Epithelial cell of esophagus (primary cell): ENCODE measurements at regions not wholly inside any gene's neighbourhood (a gene's known extent, or its start where the extent isn't known, plus 50 kb on each side); places are given as distances from the start of the nearest gene placed in this dataset.

Experiments used
- DNase-seq: peaks from one replicate; pipeline ENCODE4 v3.0.0; 2010; ENCODE audit warnings: low read depth
- H3K4me3 ChIP-seq: 2 replicates; pipeline ENCODE4 v1.5.1; 2011; ENCODE audit warnings: mild to moderate bottlenecking, low read length, control low read depth
- TF ChIP-seq, protein P1 (sequence below): IDR thresholded peaks from 2 replicates; pipeline ENCODE4 v1.5.1; 2011; ENCODE audit warnings: low read depth, mild to moderate bottlenecking, low read length, control low read depth, inconsistent platforms; ENCODE audit not compliant: insufficient read depth; ENCODE audit errors: missing control alignments

DNA sequence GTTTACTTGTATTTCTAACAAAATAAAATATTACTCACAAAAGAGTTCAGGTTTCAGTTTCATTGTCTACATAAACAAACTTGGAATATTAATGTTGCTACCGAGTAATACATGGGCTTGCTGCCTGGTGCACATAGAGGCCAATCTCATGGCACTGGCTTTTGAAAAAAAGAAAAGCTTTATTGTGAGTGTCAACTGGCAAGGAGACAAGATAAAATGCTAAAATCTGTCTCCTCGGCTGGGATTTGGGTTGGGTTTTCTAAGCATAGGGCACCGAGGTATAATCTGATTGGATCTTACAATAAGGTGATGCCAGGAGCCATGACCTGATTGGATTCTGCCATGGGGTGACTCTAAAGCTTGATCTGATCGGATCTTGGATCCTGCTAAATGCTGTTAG lies 1519.9 kb upstream of the MIR17HG start:
- TF ChIP-seq, protein P1, sequence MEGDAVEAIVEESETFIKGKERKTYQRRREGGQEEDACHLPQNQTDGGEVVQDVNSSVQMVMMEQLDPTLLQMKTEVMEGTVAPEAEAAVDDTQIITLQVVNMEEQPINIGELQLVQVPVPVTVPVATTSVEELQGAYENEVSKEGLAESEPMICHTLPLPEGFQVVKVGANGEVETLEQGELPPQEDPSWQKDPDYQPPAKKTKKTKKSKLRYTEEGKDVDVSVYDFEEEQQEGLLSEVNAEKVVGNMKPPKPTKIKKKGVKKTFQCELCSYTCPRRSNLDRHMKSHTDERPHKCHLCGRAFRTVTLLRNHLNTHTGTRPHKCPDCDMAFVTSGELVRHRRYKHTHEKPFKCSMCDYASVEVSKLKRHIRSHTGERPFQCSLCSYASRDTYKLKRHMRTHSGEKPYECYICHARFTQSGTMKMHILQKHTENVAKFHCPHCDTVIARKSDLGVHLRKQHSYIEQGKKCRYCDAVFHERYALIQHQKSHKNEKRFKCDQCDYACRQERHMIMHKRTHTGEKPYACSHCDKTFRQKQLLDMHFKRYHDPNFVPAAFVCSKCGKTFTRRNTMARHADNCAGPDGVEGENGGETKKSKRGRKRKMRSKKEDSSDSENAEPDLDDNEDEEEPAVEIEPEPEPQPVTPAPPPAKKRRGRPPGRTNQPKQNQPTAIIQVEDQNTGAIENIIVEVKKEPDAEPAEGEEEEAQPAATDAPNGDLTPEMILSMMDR, result no peak
- DNase-seq, result no peak
- no peak overlapping the region for H3K4me3 ChIP-seq

DNA sequence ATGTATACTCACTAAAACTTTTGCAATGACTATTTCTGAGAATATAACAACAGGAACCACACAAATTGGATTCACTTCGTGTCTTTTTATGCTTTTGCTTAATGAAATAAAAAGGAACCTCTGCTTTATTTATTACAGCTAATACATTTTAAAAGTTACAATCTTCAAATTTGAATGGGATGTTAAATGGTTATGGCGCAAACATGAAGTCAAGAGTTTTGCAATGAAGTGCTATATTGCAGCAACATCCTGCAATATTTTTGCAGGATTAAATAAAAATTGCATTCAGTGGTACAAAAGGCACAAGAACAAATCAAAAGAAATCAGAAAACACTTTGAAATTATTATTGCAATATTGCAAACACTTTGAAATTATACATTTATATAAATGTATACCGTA lies 1519.0 kb upstream of the MIR17HG start:
- no peak overlapping the region for H3K4me3 ChIP-seq
- TF ChIP-seq, protein P1, result no peak
- DNase-seq, result no peak

GRCh38 chr13:89831157-89831556 lies 1516.3 kb upstream of the MIR17HG start:
- DNase-seq, result no peak
- H3K4me3 ChIP-seq, result no peak overlapping the region
- TF ChIP-seq, protein P1, result no peak

DNA sequence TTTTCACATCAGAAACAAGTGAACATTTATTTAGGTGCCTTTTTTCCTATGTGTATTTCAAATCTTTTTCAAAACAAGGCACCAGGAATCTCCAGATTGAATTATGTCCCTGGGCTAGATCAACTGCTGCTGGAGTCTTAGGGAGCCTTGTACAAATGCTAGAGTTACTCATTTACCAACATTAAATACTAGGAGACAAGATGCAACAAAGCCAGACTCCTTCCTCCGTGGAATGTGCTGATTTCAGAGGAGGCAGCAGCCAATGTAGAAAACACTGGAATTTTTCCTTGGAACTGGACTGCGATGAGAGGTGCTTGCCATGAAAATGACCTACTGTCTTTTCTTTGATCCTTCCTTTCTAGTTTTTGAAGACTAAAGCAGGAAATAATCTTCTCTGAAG lies 1514.7 kb upstream of the MIR17HG start:
- H3K4me3 ChIP-seq, result no peak overlapping the region
- TF ChIP-seq, protein P1, result no peak
- peak; percentile 8 for DNase-seq

- DNase-seq, result no peak
- TF ChIP-seq, protein P1, result no peak
- H3K4me3 ChIP-seq, result no peak overlapping the region
Measured at GRCh38 chr13:89843621-89844020, 1503.9 kb upstream of the MIR17HG start.

- TF ChIP-seq, protein P1, result no peak
- DNase-seq, result no peak
Measured at GRCh38 chr13:89845874-89846273, 1501.6 kb upstream of the MIR17HG start.

DNA sequence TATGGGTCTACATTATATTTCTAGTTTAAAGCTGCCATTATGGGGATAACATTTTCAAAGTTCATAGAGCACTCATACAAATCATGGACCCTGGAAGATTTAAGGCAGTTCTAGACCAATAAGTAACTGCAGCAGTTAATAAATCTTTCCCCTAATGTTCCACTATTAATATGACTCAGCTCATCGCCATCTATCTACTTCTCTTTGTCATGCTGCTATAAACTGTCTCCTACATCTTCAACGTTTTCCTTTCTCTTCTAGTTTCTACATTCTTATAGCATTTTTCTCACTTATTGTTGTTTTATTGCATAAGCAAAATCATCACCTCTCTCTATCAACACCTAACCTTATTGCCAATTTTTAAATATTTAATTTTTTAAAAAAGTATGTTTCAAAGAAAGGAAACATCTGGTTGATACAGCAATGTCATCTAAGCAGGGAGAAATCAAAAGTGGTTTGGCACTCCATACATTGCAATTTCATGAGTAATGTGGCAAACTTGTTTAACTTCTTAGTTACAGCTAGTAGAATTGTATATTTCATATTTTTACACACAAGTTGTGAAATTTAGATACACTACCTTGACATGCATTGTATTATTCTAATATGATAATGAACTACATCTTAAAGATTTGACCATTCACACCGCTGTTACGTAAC lies 1500.4 kb upstream of the MIR17HG start:
- peak; percentile 41 for DNase-seq
- no peak overlapping the region for H3K4me3 ChIP-seq
- TF ChIP-seq, protein P1, result no peak

More at GRCh38 chr13:89845874-89846273, 1501.6 kb upstream of the MIR17HG start:
- H3K4me3 ChIP-seq, result no peak overlapping the region
